Parathyroid adenoma (tissue), 2 donors: ENCODE measurements at regions not wholly inside any gene's neighbourhood (a gene's known extent, or its start where the extent isn't known, plus 50 kb on each side); places are given as distances from the start of the nearest gene placed in this dataset.
"Not testable (repeated sequence)": the region's sequence is repeated elsewhere in the genome, so short reads cannot be mapped to it uniquely, and the experiment has no call there.

Source experiments
- H2AFZ ChIP-seq: fragments of 300-600 bp; sonication (generic); one replicate; pipeline ENCODE4 v1.7.0; 2017; ENCODE audit warnings: antibody characterized with exemption, mild to moderate bottlenecking
- H3K27ac ChIP-seq: fragments of 300-600 bp; sonication (generic); one replicate; pipeline ENCODE4 v1.7.0; 2017
- H3K27me3 ChIP-seq: fragments of 300-600 bp; sonication (generic); one replicate; pipeline ENCODE4 v1.7.0; 2017; ENCODE audit warnings: low read length; ENCODE audit not compliant: control insufficient read depth, insufficient read depth
- H3K36me3 ChIP-seq: fragments of 300-600 bp; sonication (generic); one replicate; pipeline ENCODE4 v1.7.0; 2017; ENCODE audit warnings: low read length; ENCODE audit not compliant: control insufficient read depth, insufficient read depth
- H3K4me1 ChIP-seq: fragments of 300-600 bp; sonication (generic); one replicate; pipeline ENCODE4 v1.7.0; 2017; ENCODE audit warnings: control low read depth
- H3K4me2 ChIP-seq: fragments of 300-600 bp; sonication (generic); one replicate; pipeline ENCODE4 v1.7.0; 2017; ENCODE audit warnings: low read length
- H3K4me3 ChIP-seq: fragments of 300-600 bp; sonication (generic); one replicate; pipeline ENCODE4 v1.7.0; 2017; ENCODE audit warnings: low read depth, low read length
- H3K79me2 ChIP-seq: fragments of 300-600 bp; sonication (generic); one replicate; pipeline ENCODE4 v1.7.0; 2017; ENCODE audit warnings: control low read depth
- H3K9ac ChIP-seq: fragments of 300-600 bp; sonication (generic); one replicate; pipeline ENCODE4 v1.7.0; 2017; ENCODE audit warnings: mild to moderate bottlenecking
- H3K9me3 ChIP-seq: fragments of 300-600 bp; sonication (generic); one replicate; pipeline ENCODE4 v1.7.0; 2017; ENCODE audit warnings: low read length; ENCODE audit not compliant: control insufficient read depth
- TF ChIP-seq, protein P1 (sequence below): fragments of 300-600 bp; sonication (generic); IDR thresholded peaks from one replicate; pipeline ENCODE4 v1.7.0; 2017; ENCODE audit warnings: antibody characterized with exemption, mild to moderate bottlenecking
- donor health status: primary hyperparathyroidism.

DNA sequence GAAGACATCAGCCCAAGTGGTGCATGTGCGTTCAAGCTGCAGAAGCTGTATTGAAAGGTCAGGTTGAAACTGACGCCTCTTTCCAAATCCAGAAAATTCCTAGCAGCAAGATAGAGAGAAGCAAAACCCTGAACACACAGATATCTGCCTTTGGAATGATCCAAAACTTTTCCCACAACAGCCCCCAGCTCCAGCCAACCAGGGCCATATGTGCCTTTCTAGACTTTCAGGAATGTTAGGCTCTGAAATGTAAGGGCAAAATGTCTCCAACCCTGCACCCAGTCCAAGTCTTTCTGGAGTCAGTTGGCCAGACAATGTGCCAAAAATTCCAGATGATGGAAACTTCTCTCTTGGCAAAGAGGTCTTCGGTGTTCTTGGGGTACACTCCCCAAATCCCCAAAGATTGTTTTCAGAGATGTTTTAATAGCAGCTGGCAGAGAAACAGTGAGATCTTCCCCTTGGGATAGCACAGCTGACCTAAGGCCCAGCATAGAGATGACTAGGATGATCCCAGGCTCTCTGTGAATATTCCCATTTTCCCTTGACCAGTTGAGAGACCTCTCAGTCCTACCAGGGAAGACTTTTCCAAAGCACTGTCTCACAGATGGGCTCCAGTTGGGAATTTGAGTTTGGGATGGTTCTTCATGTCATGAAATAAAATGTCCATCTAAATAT is 440.4 kb upstream of the CD180 start:
- H3K9me3 ChIP-seq = no peaks in the 10 kb centered on the region
- H2AFZ ChIP-seq = no peak overlapping the region
- H3K27ac ChIP-seq = no peak overlapping the region
- no peaks in the 10 kb centered on the region for H3K79me2 ChIP-seq
- H3K9ac ChIP-seq = no peak overlapping the region
- H3K4me3 ChIP-seq = no peak overlapping the region
- TF ChIP-seq, protein P1, sequence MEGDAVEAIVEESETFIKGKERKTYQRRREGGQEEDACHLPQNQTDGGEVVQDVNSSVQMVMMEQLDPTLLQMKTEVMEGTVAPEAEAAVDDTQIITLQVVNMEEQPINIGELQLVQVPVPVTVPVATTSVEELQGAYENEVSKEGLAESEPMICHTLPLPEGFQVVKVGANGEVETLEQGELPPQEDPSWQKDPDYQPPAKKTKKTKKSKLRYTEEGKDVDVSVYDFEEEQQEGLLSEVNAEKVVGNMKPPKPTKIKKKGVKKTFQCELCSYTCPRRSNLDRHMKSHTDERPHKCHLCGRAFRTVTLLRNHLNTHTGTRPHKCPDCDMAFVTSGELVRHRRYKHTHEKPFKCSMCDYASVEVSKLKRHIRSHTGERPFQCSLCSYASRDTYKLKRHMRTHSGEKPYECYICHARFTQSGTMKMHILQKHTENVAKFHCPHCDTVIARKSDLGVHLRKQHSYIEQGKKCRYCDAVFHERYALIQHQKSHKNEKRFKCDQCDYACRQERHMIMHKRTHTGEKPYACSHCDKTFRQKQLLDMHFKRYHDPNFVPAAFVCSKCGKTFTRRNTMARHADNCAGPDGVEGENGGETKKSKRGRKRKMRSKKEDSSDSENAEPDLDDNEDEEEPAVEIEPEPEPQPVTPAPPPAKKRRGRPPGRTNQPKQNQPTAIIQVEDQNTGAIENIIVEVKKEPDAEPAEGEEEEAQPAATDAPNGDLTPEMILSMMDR = no peak
- no peaks in the 10 kb centered on the region for H3K27me3 ChIP-seq
- no peaks in the 10 kb centered on the region for H3K4me1 ChIP-seq
- no peak overlapping the region for H3K4me2 ChIP-seq
- no peaks in the 10 kb centered on the region for H3K36me3 ChIP-seq

GRCh38 chr5:67636091-67636490 is 439.5 kb upstream of the CD180 start:
- Histone ChIP-seq H3K79me2 (no peaks in the 10 kb centered on the region), H3K36me3 (no peaks in the 10 kb centered on the region), H3K9ac (no peak overlapping the region), H3K27ac (no peak overlapping the region), H3K9me3 (no peaks in the 10 kb centered on the region), H3K4me2 (no peak overlapping the region), H2AFZ (no peak overlapping the region), H3K4me3 (no peak overlapping the region), H3K27me3 (no peaks in the 10 kb centered on the region), H3K4me1 (no peaks in the 10 kb centered on the region)
- TF ChIP-seq, protein P1 = no peak

DNA sequence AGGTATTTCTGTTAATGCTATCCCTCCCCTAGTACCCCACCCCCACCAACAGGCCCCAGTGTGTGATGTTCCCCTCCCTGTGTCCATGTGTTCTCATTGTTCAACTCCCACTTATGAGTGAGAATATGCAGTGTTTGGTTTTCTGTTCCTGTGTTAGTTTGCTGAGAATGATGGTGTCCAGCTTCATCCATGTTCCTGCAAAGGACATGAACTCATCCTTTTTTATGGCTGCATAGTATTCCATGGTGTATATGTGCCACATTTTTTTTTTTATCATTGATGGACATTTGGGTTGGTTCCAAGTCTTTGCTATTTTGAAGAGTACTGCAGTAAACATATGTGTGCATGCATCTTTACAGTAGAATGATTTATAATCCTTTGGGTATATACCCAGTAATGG is 430.5 kb upstream of the CD180 start:
- not testable (repeated sequence) for H3K4me1 ChIP-seq, H3K79me2 ChIP-seq, H3K36me3 ChIP-seq, H3K9me3 ChIP-seq, H3K4me2 ChIP-seq, H3K27ac ChIP-seq, H3K9ac ChIP-seq, H2AFZ ChIP-seq, H3K27me3 ChIP-seq, H3K4me3 ChIP-seq

DNA sequence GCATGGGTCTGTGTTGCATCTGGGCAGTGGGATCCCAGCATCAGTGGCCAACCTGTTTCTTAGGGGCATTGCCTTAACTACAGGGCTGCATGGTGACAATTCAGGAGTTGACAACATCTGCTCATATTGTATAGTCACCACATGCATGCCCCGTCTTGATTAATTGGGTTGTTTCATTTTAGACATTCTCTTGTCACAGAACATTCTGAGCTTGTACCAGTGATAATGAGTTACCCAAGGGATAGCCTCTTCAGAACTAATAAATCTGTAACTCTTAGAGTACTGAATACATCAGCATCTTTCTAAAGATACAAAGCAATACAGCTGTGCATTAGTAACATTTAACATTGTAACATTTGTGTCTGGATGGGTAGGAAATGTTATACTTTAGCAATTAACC is 426.5 kb upstream of the CD180 start:
- Histone ChIP-seq H3K9me3 (no peaks in the 10 kb centered on the region), H3K4me3 (no peak overlapping the region), H3K9ac (no peak overlapping the region), H3K27me3 (no peaks in the 10 kb centered on the region), H3K36me3 (no peaks in the 10 kb centered on the region), H3K4me1 (peaks cover 34% of the 10 kb centered on the region), H2AFZ (no peak overlapping the region), H3K79me2 (peaks cover under 1% of the 10 kb centered on the region), H3K4me2 (no peak overlapping the region), H3K27ac (no peak overlapping the region)
- TF ChIP-seq, protein P1 = no peak

DNA sequence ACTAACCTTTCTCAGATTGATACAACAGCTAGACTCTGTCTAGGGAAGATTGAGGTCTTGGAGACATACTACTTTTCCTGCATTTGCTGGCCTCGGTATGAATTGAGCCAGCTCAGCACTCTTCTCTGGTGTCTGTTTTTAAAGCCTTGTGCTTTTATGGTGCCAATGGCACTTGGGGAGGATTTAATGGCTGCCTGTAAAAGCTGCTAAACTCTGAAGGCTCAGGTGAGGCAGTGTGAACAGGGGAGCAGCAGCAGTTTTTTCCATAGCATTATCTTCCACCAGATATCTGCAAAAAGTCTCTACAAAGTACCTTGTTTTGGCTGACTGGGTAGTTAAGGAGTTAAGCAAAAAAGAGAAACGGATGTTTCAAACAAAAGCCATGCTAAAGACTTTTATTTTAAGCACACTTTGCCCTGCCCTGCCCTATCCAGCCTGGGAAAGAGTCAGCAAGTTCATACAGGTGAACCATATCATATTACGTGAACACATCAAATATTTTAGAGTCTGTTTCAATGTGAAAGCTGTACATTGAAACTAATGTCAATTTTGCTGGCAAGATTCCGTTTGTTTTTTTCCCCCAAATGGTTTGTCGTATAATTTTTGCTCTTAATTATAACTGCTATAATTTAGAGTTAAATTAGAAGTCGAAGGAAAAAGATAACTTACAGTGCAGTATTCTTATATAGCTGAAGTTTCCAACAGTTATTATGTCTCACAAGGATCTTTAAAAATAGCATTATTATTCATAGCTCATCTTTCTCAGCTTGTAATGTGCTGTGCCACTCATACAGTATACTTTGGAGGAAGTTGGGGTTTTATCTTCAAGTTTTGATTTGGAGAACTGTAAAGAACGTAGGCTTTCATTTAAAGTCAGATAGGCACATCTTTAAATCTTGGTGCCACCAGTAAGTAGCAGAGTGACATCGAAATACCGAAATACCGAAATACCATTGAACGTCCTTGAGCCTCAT is 424.1 kb upstream of the CD180 start:
- Histone ChIP-seq H3K9ac (no peak overlapping the region), H3K27ac (peak overlapping the region; percentile 85), H3K4me2 (peak overlapping the region; percentile 55), H3K9me3 (no peaks in the 10 kb centered on the region), H3K4me3 (no peak overlapping the region), H3K79me2 (no peaks in the 10 kb centered on the region), H3K4me1 (peaks cover 42% of the 10 kb centered on the region), H3K27me3 (no peaks in the 10 kb centered on the region), H2AFZ (peak overlapping the region; percentile 72), H3K36me3 (no peaks in the 10 kb centered on the region)
- TF ChIP-seq, protein P1 = no peak
